K562 (cell line): ENCODE measurements at regions not wholly inside any gene's neighbourhood (a gene's known extent, or its start where the extent isn't known, plus 50 kb on each side); places are given as distances from the start of the nearest gene placed in this dataset.

ENCODE experiments used
- ATAC-seq: fragments of 200-7000 bp; cut with Tn5 transposase; 3 replicates; pipeline ENCODE4 v1.9.1; 2020; ENCODE audit warnings: moderate library complexity
- BruUV-seq: library from RNA; stranded (reverse); fragments of 400-500 nt; replicated peaks from 2 replicates; lab custom pipeline; 2021; lab: Mats Ljungman, UMichigan
- CTCF ChIA-PET: fragments of 300-600 bp; formaldehyde crosslinking; extraction: SDS; loops from one replicate; lab custom pipeline; 2021; ENCODE audit warnings: low intra/inter-chr PET ratio; lab: Yijun Ruan, JAX
- POLR2A ChIA-PET: fragments of 300-600, 350-650 bp; sonication (Branson Sonifier 250); formaldehyde crosslinking; extraction: SDS; loops from one replicate; lab custom pipeline; 2021; ENCODE audit warnings: antibody characterized with exemption, inconsistent platforms; lab: Yijun Ruan, JAX
- DNase-seq, 4 experiments: peaks; one replicate each; pipeline versions ENCODE4 v3.0.0 to v3.0.0-alpha.2; 2011 to 2018; ENCODE audit warnings: low spot score in 3 of 4, mixed read lengths in 3 of 4; ENCODE audit errors: extremely low read depth in 1 of 4
- FAIRE-seq: peaks from 2 replicates; lab custom pipeline; 2011; peaks lifted over from hg19 to GRCh38; lab: Jason Lieb, UNC
- H2AFZ ChIP-seq: 2 replicates; pipeline ENCODE4 v1.6.0; 2011; ENCODE audit warnings: low read depth, low read length, control low read depth, inconsistent platforms
- H3K27ac ChIP-seq: fragments of 200-600 bp; 3 replicates; pipeline ENCODE4 v1.8.0; 2011; ENCODE audit warnings: low read depth, mild to moderate bottlenecking, control low read depth, inconsistent platforms, low read length, moderate library complexity, mixed read lengths; ENCODE audit errors: extremely low read depth
- H3K27me3 ChIP-seq, 2 experiments: fragments of 300-600 bp in 1 of 2; 2 replicates in 1 of 2; 3 replicates in 1 of 2; pipeline versions ENCODE4 v1.6.0 to v1.8.0; 2011; ENCODE audit warnings: inconsistent platforms in 2 of 2, low read length in 2 of 2, mild to moderate bottlenecking in 1 of 2, mixed read lengths in 1 of 2, moderate library complexity in 1 of 2; ENCODE audit not compliant: control insufficient read depth in 2 of 2, insufficient read depth in 2 of 2
- H3K36me3 ChIP-seq: fragments of 300-600 bp; 3 replicates; pipeline ENCODE4 v1.8.0; 2011; ENCODE audit warnings: mild to moderate bottlenecking, low read length, inconsistent platforms; ENCODE audit not compliant: control insufficient read depth, insufficient read depth
- H3K4me1 ChIP-seq, 2 experiments: fragments of 200-600 bp in 1 of 2; replicated peaks in 1 of 2; 2 replicates in 1 of 2; 3 replicates in 1 of 2; pipeline versions ENCODE4 v1.5.1 to v1.8.0; 2011; ENCODE audit warnings: inconsistent platforms in 2 of 2, low read length in 2 of 2, mild to moderate bottlenecking in 1 of 2, mixed read lengths in 1 of 2, moderate library complexity in 1 of 2; ENCODE audit not compliant: control insufficient read depth in 2 of 2, insufficient read depth in 2 of 2
- H3K4me2 ChIP-seq: 2 replicates; pipeline ENCODE4 v1.6.1; 2011; ENCODE audit warnings: low read length, control low read depth, inconsistent platforms, mixed read lengths; ENCODE audit not compliant: insufficient read depth
- H3K4me3 ChIP-seq: fragments of 200-600 bp; sonication (generic), shearing (Covaris generic); 2 replicates; pipeline ENCODE4 v1.5.1; 2016; ENCODE audit warnings: control low read depth, inconsistent platforms
- H3K79me2 ChIP-seq: fragments of 200-600 bp; 3 replicates; pipeline ENCODE4 v1.8.0; 2011; ENCODE audit warnings: low read length, inconsistent platforms; ENCODE audit not compliant: control insufficient read depth, insufficient read depth
- H3K9ac ChIP-seq, 2 experiments: 2 replicates each; pipeline versions ENCODE4 v1.6.0 to v1.6.1; 2011; ENCODE audit warnings: low read depth in 2 of 2, low read length in 2 of 2, control low read depth in 1 of 2, inconsistent platforms in 1 of 2, mild to moderate bottlenecking in 1 of 2, mixed read lengths in 1 of 2; ENCODE audit not compliant: insufficient read depth in 1 of 2
- H3K9me1 ChIP-seq: one replicate; pipeline ENCODE4 v1.6.0; 2011; ENCODE audit warnings: inconsistent platforms, mild to moderate bottlenecking, low read length, moderate library complexity; ENCODE audit not compliant: control insufficient read depth, insufficient read depth
- H3K9me3 ChIP-seq: replicated peaks from 2 replicates; pipeline ENCODE4 v1.5.1; 2011; ENCODE audit warnings: low read depth, low read length, inconsistent platforms; ENCODE audit not compliant: control insufficient read depth, insufficient read depth
- H4K20me1 ChIP-seq: replicated peaks from 2 replicates; pipeline ENCODE4 v1.6.1; 2011; ENCODE audit warnings: low read length, inconsistent platforms, mixed read lengths; ENCODE audit not compliant: control insufficient read depth, insufficient read depth
- CBFA2T2 ChIP-seq: fragments of 450-650 bp; conservative IDR thresholded peaks from 2 replicates; pipeline ENCODE4 v1.6.1; 2017; ENCODE audit warnings: mild to moderate bottlenecking
- CREB3 ChIP-seq: fragments of 450-650 bp; conservative IDR thresholded peaks from 2 replicates; pipeline ENCODE4 v1.6.1; 2016; ENCODE audit warnings: missing genetic modification characterization, low read depth, mild to moderate bottlenecking, missing compliant biosample characterization, moderate library complexity
- JUNB ChIP-seq: fragments of 450-650 bp; formaldehyde crosslinking; conservative IDR thresholded peaks from 2 replicates; pipeline ENCODE4 v1.4.0; 2020; ENCODE audit warnings: mild to moderate bottlenecking
- L3MBTL2 ChIP-seq: fragments of 450-650 bp; IDR thresholded peaks from 2 replicates; pipeline ENCODE4 v1.6.1; 2016; ENCODE audit warnings: mild to moderate bottlenecking, moderate library complexity
- MYBL2 ChIP-seq, 2 experiments: fragments of 450-650 bp in 1 of 2; sonication (generic) in 1 of 2; formaldehyde crosslinking in 1 of 2; IDR thresholded peaks; 2 replicates each; pipeline versions ENCODE4 v1.6.1 to v1.8.1; 2017 to 2022; ENCODE audit warnings: borderline replicate concordance in 1 of 2, inconsistent platforms in 1 of 2, low read depth in 1 of 2, mild to moderate bottlenecking in 1 of 2, missing genetic modification reagents in 1 of 2, moderate library complexity in 1 of 2
- MYNN ChIP-seq, 2 experiments: sonication (generic); formaldehyde crosslinking in 1 of 2; IDR thresholded peaks; 2 replicates each; pipeline versions ENCODE4 v1.5.0 to v1.6.1; 2016 to 2020; ENCODE audit warnings: antibody characterized with exemption in 1 of 2, missing genetic modification reagents in 1 of 2
- NCOA2 ChIP-seq, 2 experiments: fragments of 450-650 bp; IDR thresholded peaks; 2 replicates each; pipeline ENCODE4 v1.6.1; 2018; ENCODE audit warnings: mild to moderate bottlenecking in 2 of 2, moderate library complexity in 1 of 2; ENCODE audit not compliant: partially characterized antibody in 2 of 2
- PRPF4 ChIP-seq: fragments of 200-400 bp; formaldehyde crosslinking; IDR thresholded peaks from one replicate; pipeline ENCODE4 v1.6.1; 2017; ENCODE audit warnings: low read length, low read depth, mild to moderate bottlenecking; ENCODE audit not compliant: insufficient read depth, poor library complexity, severe bottlenecking
- RBM15 ChIP-seq: fragments of 200-400 bp; formaldehyde crosslinking; IDR thresholded peaks from 2 replicates; pipeline ENCODE4 v1.6.1; 2018; ENCODE audit warnings: mild to moderate bottlenecking, low read length, moderate library complexity; ENCODE audit not compliant: insufficient read depth
- RBM25 ChIP-seq: fragments of 200-400 bp; formaldehyde crosslinking; IDR thresholded peaks from 2 replicates; pipeline ENCODE4 v1.6.1; 2018; ENCODE audit warnings: low read length, low read depth, moderate library complexity; ENCODE audit not compliant: severe bottlenecking
- STAT6 ChIP-seq: sonication (generic); formaldehyde crosslinking; IDR thresholded peaks from 2 replicates; pipeline ENCODE4 v1.8.1; 2023; ENCODE audit warnings: mild to moderate bottlenecking, missing genetic modification reagents
- ZNF253 ChIP-seq: fragments of 250-450 bp; sonication (Bioruptor Pico); conservative IDR thresholded peaks from 2 replicates; pipeline ENCODE4 v1.6.1; 2021; ENCODE audit warnings: mild to moderate bottlenecking
- WGBS: fragments of 100-300 bp; shearing (Covaris generic); methylation state at CpG from one replicate; pipeline ENCODE4 v1.1.6; 2016; ENCODE audit warnings: low coverage, mixed read lengths; ENCODE audit not compliant: insufficient coverage; ENCODE audit errors: missing lambda C conversion rate; 5-methylcytosine and 5-hydroxymethylcytosine counted together
- in situ Hi-C: fragments of 300-500 bp; cut with MboI; formaldehyde crosslinking; loops from 4 replicates; pipeline ENCODE4 v1.15.0; 2018; ENCODE audit warnings: inconsistent platforms, mixed read lengths
- intact Hi-C: fragments of 100-400 bp; cut with micrococcal nuclease; formaldehyde crosslinking; loops from 2 replicates; pipeline ENCODE4 v1.14.2; 2022
- TF ChIP-seq, protein P1 (sequence below): fragments of 450-650 bp; IDR thresholded peaks from 2 replicates; pipeline ENCODE4 v1.6.1; 2018; ENCODE audit warnings: mild to moderate bottlenecking, low read depth; ENCODE audit not compliant: partially characterized antibody

- TF ChIP-seq STAT6 (CRISPR knock-in tag) (no peak), L3MBTL2 (no peak), CBFA2T2 (no peak), PRPF4 (no peak), MYBL2 (IDR thresholded peaks at IDR 0.05; ENCODE audit: low read depth) (no peak), MYBL2 (CRISPR knock-in tag; IDR thresholded peaks at IDR 0.05; ENCODE audit: borderline replicate concordance) (no peak), ZNF253 (CRISPR knock-in tag) (no peak), RBM25 (no peak), RBM15 (no peak), NCOA2 (IDR thresholded peaks at IDR 0.05; ENCODE audit: partially characterized antibody in 2 of 2) (no peak), JUNB (no peak), MYNN (IDR thresholded peaks at IDR 0.05) (no peak), MYNN (CRISPR knock-in tag; IDR thresholded peaks at IDR 0.05) (no peak), CREB3 (tag) (no peak)
- TF ChIP-seq, protein P1, sequence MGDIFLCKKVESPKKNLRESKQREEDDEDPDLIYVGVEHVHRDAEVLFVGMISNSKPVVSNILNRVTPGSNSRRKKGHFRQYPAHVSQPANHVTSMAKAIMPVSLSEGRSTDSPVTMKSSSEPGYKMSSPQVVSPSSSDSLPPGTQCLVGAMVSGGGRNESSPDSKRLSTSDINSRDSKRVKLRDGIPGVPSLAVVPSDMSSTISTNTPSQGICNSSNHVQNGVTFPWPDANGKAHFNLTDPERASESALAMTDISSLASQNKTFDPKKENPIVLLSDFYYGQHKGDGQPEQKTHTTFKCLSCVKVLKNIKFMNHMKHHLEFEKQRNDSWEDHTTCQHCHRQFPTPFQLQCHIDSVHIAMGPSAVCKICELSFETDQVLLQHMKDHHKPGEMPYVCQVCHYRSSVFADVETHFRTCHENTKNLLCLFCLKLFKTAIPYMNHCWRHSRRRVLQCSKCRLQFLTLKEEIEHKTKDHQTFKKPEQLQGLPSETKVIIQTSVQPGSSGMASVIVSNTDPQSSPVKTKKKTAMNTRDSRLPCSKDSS, result no peak
- 0% methylated on average over 1 of the region's 1 CpG for WGBS
Observed at GRCh38 chr5:175220549-175220948, 223.4 kb downstream of the DRD1 start.

More at GRCh38 chr5:175220549-175220948, 223.4 kb downstream of the DRD1 start:
- in situ Hi-C loops (no loop called here), intact Hi-C loops (no loop called here)
- no TSS peak for BruUV-seq
- ATAC-seq (no peak), DNase-seq (no peak), FAIRE-seq (no peak)
- Histone ChIP-seq H3K9ac (no peak overlapping the region), H3K4me2 (no peak overlapping the region), H3K27ac (no peak overlapping the region), H3K27me3 (peaks cover 2 to 23% of the 10 kb centered on the region in 2 experiments; a peak in 4 of 5 replicates), H3K4me3 (no peak overlapping the region), H3K36me3 (no peaks in the 10 kb centered on the region), H3K9me1 (no peaks in the 10 kb centered on the region), H3K9me3 (no peaks in the 10 kb centered on the region), H3K79me2 (no peaks in the 10 kb centered on the region), H2AFZ (no peak overlapping the region), H3K4me1 (no peaks in the 10 kb centered on the region), H4K20me1 (no peaks in the 10 kb centered on the region)
- ChIA-PET CTCF (no interaction called here), POLR2A (interaction anchor here (0.6 kb wide), 1 partner anchor 75 kb away, joined by 3 read pairs; no protein-coding TSS in a partner anchor)
